Stimulated activated naive CD4-positive, alpha-beta T cell treated with Interleukin-2 at 50 U/mL for 16 hours (primary cell): ENCODE measurements at regions not wholly inside any gene's neighbourhood (a gene's known extent, or its start where the extent isn't known, plus 50 kb on each side); places are given as distances from the start of the nearest gene placed in this dataset.

Experiments used
- DNase-seq: peaks from one replicate; lab custom pipeline; 2025; lab: John Stamatoyannopoulos, UW

DNA sequence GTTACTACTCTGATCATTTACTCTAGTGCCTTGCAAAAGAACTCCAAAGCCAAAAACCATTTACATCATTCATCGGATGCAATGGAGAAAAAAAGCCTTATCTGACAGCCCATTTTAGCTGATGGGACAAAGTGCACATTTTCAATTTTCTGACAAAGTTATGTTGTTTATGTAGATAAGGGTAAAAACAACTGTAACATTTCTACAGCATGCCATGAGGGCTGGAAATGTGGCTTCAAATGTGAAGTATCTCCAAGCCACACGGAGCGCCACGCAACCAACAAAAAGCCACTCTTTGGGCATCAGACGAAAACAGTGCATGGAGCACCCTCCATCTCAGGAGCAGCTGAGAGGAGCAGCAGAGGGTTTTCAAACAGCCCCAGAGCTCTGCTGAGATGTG lies 364.6 kb upstream of the ZNF507 start:
- no peak for DNase-seq

GRCh38 chr19:31981545-31981944 lies 363.9 kb upstream of the ZNF507 start:
- no peak for DNase-seq

DNA sequence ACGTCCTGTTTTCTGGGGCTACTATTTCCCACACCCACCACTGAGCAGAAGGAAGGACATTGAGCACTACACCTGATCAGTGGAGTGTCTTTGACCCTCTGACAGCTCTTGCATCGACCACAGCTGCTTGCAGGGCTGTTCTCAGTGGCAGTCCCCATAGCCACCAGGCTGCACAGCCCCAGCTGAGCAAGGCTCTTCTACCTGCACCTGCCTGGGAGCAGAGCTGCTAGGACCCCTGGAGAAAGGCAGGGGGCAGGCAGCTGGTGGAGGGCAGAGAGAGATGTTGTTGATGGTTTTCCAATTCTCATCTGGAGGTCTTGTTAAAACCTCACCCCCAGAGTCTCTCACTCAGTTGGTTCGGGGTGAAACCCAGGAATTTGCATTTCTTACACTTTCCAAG lies 361.8 kb upstream of the ZNF507 start:
- no peak for DNase-seq

GRCh38 chr19:31985001-31985605 lies 360.3 kb upstream of the ZNF507 start:
- DNase-seq, result no peak

- no peak for DNase-seq
Observed at GRCh38 chr19:31986951-31987350, 358.5 kb upstream of the ZNF507 start.

- DNase-seq, result no peak
Observed at GRCh38 chr19:31988256-31988655, 357.2 kb upstream of the ZNF507 start.

DNA sequence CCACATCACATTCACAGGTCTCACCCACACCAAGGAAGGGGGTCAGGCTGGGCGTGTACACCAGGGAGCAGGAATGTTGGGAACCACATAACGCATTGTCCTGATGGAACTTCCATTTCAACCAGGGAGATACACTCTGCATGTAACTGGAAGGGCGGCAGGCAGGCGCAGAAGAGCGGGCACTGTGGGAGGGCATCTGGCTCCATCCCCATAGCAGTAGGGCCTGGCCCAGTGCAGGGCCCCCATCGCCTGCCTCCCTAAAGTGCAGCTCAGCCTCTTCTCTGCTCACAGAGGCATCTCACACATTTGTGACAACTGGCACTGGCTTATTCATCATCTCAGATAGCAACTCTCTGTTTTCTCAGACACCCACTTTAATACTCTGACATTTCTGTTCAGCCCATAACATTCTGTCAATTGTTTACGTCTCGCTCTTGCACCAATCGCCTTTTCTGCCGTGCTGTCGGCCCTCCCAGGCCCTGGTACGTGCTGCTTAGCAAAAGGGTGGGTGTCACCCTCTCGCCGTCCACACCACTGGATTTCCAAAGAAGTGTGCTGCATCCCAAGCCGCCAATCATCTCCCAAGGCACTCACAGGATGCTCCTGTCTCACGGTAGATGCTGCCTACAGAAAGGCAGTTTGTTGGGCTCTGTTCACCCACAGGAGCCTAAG lies 353.3 kb upstream of the ZNF507 start:
- no peak for DNase-seq

DNA sequence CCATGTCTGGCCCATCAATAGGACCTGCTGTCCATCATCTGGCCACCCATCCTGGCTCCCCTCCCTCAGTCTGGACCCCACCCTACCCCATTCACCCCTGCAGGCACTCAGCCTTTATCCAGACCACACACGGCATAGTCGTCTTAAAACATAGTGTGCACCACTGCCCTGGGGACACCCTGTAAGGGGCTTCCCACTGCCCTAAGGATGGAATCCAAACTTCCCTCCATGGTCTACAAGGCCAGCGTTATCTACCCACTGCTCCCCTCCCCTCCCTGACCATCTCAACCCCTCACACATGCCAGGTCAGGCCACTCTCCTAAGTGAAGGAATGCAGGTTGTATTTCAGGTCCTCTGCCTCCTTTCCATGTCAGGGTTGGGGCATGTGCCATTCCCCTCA lies 352.7 kb upstream of the ZNF507 start:
- DNase-seq, result no peak

DNA sequence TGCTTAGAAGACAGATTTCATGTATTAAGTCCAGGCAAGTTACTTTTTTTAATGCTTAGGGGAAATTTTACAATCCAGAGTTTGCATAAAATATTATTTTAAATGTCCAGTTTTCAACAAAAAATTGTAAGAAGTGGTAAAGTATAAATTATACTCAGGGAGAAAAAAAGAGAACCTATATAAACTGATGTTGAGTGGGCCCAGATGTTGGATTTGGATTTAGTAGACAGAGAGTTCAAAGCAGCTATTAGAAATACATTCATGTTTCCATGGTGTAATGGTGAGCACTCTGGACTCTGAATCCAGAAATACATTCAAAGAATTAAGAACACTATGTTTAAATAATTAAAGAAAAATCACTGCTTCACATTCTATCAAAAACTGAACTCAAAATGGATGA lies 349.9 kb upstream of the ZNF507 start:
- no peak for DNase-seq

DNA sequence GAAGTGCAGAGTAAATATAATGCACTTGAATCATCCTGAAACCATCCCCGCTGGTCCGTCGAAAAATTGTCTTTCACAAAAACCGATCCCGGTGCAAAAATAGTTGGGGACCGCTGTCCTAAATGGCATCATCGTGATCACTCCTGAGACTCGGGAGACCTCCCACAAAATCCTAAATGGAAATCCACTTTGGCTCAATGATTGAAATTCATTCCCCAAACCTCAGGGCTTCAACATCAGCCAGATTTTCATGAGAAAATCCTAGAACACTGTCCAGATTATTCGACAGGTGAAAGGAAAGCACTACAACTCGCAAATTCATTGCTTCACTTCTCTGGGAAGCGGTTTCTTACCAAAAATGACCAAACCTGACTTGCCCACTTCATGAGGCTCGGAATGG lies 335.3 kb upstream of the ZNF507 start:
- DNase-seq, result no peak

DNA sequence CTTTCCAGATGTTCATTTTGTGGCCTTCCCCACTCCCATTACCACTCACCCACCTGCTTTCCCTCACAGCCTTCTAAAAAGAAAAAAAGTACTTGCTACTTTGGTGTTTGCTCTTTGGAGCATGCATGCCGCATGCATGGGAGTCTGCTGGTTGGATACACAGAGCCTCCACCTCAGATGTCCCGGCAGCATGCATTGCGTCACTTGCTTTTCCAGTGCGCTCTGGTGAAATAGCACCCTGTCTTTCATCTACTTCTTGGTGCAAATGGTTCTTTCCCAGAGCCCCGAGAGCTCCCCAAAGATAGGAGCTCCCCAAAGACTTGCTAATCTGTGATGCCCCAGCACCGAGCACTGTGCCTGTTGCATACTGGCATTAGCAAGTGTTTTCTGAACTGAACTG lies 333.2 kb upstream of the ZNF507 start:
- DNase-seq, result no peak

DNA sequence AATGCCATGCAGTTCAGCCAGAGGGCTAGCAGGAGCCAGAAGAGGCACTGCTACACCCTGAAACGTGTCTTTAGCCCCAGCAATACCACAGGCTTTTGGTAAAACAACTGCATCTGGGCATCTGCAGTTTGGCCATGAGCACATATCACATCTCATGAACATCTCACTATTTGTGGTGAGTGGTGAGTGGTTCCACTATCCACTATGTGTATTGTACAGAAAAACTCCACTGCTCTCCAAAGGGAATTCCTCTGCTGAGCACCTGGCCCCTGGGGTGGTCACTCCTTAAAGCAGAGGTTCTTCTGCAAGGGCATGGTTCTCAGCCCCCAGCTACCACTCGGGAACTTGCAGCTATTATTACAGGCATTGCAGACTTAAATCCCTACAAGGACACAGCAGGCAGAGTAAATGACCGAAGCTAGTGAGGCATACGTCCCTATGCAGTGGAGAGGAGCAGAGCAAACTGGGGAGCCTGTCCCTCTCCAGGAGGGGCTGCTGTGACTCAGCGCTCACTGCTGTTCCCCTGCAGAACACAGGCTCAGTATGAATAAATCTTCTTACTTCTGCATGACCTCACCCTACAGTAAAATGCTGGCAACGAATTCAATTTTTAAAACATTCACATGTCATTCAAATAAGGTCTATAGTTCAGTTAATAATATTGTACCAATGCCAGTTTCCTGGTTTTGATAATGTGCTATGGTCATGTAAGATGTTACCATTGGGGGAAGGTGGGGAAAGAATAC lies 332.4 kb upstream of the ZNF507 start:
- no peak for DNase-seq

GRCh38 chr19:32017176-32017953 lies 328.0 kb upstream of the ZNF507 start:
- no peak for DNase-seq

DNA sequence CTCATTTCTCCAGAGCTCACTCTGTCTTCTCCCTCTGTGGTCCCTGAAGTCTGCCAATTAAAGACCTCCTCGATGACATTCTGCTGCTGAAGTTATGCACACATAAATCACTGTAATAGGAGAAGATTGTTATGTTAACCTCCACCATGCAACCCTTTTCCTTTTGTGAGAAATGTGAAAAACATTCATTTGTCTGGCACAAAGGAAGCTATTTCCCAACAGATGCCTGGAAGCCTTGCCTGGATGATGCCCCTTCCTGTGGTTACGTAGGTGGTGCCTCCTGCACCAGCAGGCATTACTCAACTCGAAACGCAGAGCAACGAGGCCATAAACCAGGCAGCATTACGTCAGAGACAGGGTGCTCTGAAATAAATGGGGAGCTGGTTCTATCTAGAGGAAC lies 327.4 kb upstream of the ZNF507 start:
- no peak for DNase-seq

DNA sequence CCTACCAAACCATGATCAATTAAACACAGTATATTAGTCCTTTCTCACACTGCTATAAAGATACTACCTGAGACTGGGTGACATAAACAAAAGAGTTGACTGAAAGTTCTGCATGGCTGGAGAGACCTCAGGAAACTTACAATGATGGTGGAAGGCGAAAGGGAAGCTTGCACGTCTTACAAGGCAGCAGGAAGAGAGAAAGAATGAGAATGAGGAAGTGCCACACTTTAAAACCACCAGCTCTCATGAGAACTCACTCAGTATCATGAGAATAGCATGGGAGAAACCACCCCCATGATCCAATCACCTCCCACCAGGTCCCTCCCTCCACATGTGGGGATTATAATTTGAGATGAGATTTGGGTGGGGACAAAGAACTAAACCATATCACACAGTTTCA lies 324.9 kb upstream of the ZNF507 start:
- DNase-seq, result no peak

- DNase-seq, result no peak
Observed at GRCh38 chr19:32022044-32022640, 323.3 kb upstream of the ZNF507 start.

DNA sequence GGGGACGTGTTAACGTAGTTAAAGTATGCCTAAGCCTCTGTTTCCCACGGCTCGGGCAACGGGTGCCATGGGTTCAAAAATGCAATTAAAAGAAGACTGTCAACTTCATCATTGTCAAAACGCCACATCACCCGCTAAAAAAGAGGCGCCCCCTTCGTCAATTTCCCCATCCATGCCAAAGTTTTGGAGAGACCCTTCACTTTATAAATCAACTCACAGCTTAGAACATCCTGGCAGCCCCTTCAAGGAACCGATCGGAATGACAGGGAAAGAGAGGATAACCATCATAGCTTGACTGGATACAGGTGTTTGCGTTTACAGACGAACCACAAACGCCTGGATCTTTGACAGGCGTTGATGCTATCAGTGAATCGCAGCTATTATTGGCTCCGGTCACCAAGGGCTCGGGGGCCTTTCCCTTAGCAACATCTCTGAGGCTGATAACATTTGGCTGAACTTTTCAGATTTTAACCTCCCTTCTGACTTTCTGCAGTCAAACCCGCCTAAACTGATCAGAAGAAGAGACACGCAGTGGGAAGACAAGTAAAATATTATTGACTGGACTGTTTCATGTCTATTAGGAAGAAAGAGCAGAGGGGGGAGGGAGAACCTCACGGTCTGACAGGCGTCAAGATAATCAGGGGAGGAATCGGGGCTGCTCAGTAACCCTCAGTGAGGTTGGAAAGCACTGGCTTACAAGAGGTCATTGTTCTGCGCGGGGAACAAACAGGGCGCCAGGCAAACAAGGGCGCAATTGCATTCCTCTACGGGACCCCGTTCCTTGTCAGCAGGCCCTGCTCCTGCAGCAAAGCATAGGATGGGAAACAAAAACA lies 322.5 kb upstream of the ZNF507 start:
- no peak for DNase-seq

GRCh38 chr19:32023564-32023832 lies 321.9 kb upstream of the ZNF507 start:
- DNase-seq, result no peak

- no peak for DNase-seq
Observed at GRCh38 chr19:32029235-32029634, 316.2 kb upstream of the ZNF507 start.

GRCh38 chr19:32032561-32032960 lies 312.8 kb upstream of the ZNF507 start:
- DNase-seq, result no peak

DNA sequence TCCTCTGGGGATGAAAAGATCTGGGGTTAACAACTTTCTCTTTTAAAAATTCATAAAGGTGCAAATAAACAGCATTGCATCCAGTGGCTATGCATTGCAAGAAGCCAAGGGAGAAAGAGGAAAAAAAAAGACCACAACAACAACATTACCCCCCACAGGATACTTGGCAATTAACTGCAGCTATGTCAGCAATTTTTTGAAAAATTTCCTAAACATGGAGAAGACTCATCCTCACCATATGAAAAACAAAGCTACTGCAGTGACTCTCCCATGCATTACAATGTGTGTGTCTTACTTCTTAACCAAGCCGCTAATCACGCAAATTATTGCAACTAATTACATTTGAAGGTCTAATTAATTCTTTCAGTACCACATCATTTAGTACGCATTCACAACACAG lies 309.8 kb upstream of the ZNF507 start:
- no peak for DNase-seq
